ENCODE measurements at regions not wholly inside any gene's neighbourhood (a gene's known extent, or its start where the extent isn't known, plus 50 kb on each side); places are given as distances from the start of the nearest gene placed in this dataset.

GRCh38 chr14:28157887-28158791 is 608.4 kb upstream of the FOXG1 start:
- Histone ChIP-seq H3K27ac (ENCODE audit: low read depth, low read length, poor library complexity, severe bottlenecking) (no peak overlapping the region), H3K36me3 (ENCODE audit: insufficient read depth, low read length, poor library complexity, severe bottlenecking) (no peaks in the 10 kb centered on the region), H3K4me3 (ENCODE audit: low read depth, low read length, poor library complexity, severe bottlenecking) (no peak overlapping the region), H3K4me1 (ENCODE audit: insufficient read depth, low read length, poor library complexity, severe bottlenecking) (no peaks in the 10 kb centered on the region), H3K27me3 (replicated peaks; ENCODE audit: insufficient read depth, low read depth, low read length, poor library complexity) (no peaks in the 10 kb centered on the region), H3K9me3 (ENCODE audit: low read depth, low read length, poor library complexity, severe bottlenecking) (no peaks in the 10 kb centered on the region)
- intact Hi-C loops (cut with micrococcal nuclease; ENCODE audit: unreplicated experiment): no loop called here
- no TSS peak for BruUV-seq (replicated peaks)
- ChIA-PET POLR2A (ENCODE audit: low non-redundant PET) (no interaction called here), CTCF (no interaction called here)
- DNase-seq (ENCODE audit: low spot score): no peak
- TF ChIP-seq CTCF (conservative IDR thresholded peaks at IDR 0.05; ENCODE audit: low read depth, low read length) (no peak), EZH2 (IDR thresholded peaks at IDR 0.05; ENCODE audit: borderline replicate concordance, low read depth, low read length, poor library complexity, severe bottlenecking) (no peak)

- CTCF ChIA-PET: no interaction called here
- no peaks in the 10 kb centered on the region for H3K27me3 ChIP-seq (replicated peaks; ENCODE audit: insufficient read depth, low read depth, low read length, poor library complexity)
- no peak for DNase-seq (ENCODE audit: low spot score)
- H3K4me3 ChIP-seq (ENCODE audit: low read depth, low read length, poor library complexity, severe bottlenecking): no peak overlapping the region
- POLR2A ChIA-PET (ENCODE audit: low non-redundant PET): no interaction called here
- no peak for TF ChIP-seq EZH2 (IDR thresholded peaks at IDR 0.05; ENCODE audit: borderline replicate concordance, low read depth, low read length, poor library complexity, severe bottlenecking)
- TF ChIP-seq CTCF (conservative IDR thresholded peaks at IDR 0.05; ENCODE audit: low read depth, low read length): no peak
- intact Hi-C loops (cut with micrococcal nuclease; ENCODE audit: unreplicated experiment): no loop called here
- H3K36me3 ChIP-seq (ENCODE audit: insufficient read depth, low read length, poor library complexity, severe bottlenecking): no peaks in the 10 kb centered on the region
- no peak overlapping the region for H3K27ac ChIP-seq (ENCODE audit: low read depth, low read length, poor library complexity, severe bottlenecking)
- no peaks in the 10 kb centered on the region for H3K9me3 ChIP-seq (ENCODE audit: low read depth, low read length, poor library complexity, severe bottlenecking)
- BruUV-seq (replicated peaks): no TSS peak
- no peaks in the 10 kb centered on the region for H3K4me1 ChIP-seq (ENCODE audit: insufficient read depth, low read length, poor library complexity, severe bottlenecking)
These were observed 605.5 kb upstream of the FOXG1 start for GRCh38 chr14:28161040-28161439.

- CTCF ChIA-PET: no interaction called here
These were observed 603.4 kb upstream of the FOXG1 start for GRCh38 chr14:28163233-28163632.

More at GRCh38 chr14:28163233-28163632, 603.4 kb upstream of the FOXG1 start:
- H3K4me1 ChIP-seq (ENCODE audit: insufficient read depth, low read length, poor library complexity, severe bottlenecking): no peaks in the 10 kb centered on the region
- intact Hi-C loops (cut with micrococcal nuclease; ENCODE audit: unreplicated experiment): no loop called here
- no TSS peak for BruUV-seq (replicated peaks)
- no peaks in the 10 kb centered on the region for H3K9me3 ChIP-seq (ENCODE audit: low read depth, low read length, poor library complexity, severe bottlenecking)
- no peaks in the 10 kb centered on the region for H3K36me3 ChIP-seq (ENCODE audit: insufficient read depth, low read length, poor library complexity, severe bottlenecking)
- POLR2A ChIA-PET (ENCODE audit: low non-redundant PET): no interaction called here
- no peak overlapping the region for H3K27ac ChIP-seq (ENCODE audit: low read depth, low read length, poor library complexity, severe bottlenecking)
- H3K27me3 ChIP-seq (replicated peaks; ENCODE audit: insufficient read depth, low read depth, low read length, poor library complexity): no peaks in the 10 kb centered on the region
- DNase-seq (ENCODE audit: low spot score): no peak
- TF ChIP-seq EZH2 (IDR thresholded peaks at IDR 0.05; ENCODE audit: borderline replicate concordance, low read depth, low read length, poor library complexity, severe bottlenecking) (no peak), CTCF (conservative IDR thresholded peaks at IDR 0.05; ENCODE audit: low read depth, low read length) (no peak)
- H3K4me3 ChIP-seq (ENCODE audit: low read depth, low read length, poor library complexity, severe bottlenecking): no peak overlapping the region

All from A673 (cell line).